Testis (tissue), 2 donors: ENCODE measurements at regions not wholly inside any gene's neighbourhood (a gene's known extent, or its start where the extent isn't known, plus 50 kb on each side); places are given as distances from the start of the nearest gene placed in this dataset.

ENCODE experiments used
- CTCF ChIP-seq, 3 experiments: fragments of 450-650 bp in 2 of 3; fragments of 200-600 bp in 1 of 3; sonication (generic) in 1 of 3; IDR thresholded peaks; one replicate each; pipeline ENCODE4 v1.5.1; 2016 to 2019; ENCODE audit warnings: antibody characterized with exemption in 3 of 3, mild to moderate bottlenecking in 2 of 3, moderate library complexity in 1 of 3
- POLR2A ChIP-seq: fragments of 450-650 bp; IDR thresholded peaks from one replicate; pipeline ENCODE4 v1.6.1; 2017; ENCODE audit warnings: antibody characterized with exemption, mild to moderate bottlenecking, moderate library complexity

GRCh38 chr6:26173836-26174145 is 86.6 kb downstream of the HFE start:
- TF ChIP-seq CTCF (IDR thresholded peaks at IDR 0.05), result no peak
- TF ChIP-seq POLR2A, result no peak
